Muscle of back (tissue), 3 donors: ENCODE measurements at regions not wholly inside any gene's neighbourhood (a gene's known extent, or its start where the extent isn't known, plus 50 kb on each side); places are given as distances from the start of the nearest gene placed in this dataset.
A peak's percentile ranks its signal among the peaks of the same experiment; 100 is the strongest.
"Not testable (repeated sequence)": the region's sequence is repeated elsewhere in the genome, so short reads cannot be mapped to it uniquely, and the experiment has no call there.

Experiments
- DNase-seq, 3 donors: peaks; one replicate each; pipeline versions ENCODE4 v3.0.0 to v3.0.0-alpha.2; 2013

DNA sequence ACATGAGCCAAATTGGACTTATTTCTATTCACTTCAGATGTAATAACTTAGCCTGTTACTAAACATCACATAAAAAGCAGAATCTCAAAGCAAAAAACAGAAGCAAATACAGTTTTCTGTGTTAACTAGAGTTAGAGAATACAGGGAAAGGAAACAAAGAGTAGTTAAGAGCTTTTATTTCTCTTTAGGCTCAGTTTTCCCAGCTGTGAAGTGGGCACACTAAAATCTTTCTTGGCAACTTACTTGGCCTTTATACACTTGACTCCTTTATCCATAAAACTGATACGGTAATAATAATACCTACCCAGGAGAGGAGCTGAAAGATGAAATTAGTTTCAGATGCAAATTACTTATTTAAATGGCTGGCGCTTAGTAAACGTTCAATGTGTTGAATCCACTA lies 132.8 kb upstream of the SPATS2L start:
- DNase-seq: no peak

DNA sequence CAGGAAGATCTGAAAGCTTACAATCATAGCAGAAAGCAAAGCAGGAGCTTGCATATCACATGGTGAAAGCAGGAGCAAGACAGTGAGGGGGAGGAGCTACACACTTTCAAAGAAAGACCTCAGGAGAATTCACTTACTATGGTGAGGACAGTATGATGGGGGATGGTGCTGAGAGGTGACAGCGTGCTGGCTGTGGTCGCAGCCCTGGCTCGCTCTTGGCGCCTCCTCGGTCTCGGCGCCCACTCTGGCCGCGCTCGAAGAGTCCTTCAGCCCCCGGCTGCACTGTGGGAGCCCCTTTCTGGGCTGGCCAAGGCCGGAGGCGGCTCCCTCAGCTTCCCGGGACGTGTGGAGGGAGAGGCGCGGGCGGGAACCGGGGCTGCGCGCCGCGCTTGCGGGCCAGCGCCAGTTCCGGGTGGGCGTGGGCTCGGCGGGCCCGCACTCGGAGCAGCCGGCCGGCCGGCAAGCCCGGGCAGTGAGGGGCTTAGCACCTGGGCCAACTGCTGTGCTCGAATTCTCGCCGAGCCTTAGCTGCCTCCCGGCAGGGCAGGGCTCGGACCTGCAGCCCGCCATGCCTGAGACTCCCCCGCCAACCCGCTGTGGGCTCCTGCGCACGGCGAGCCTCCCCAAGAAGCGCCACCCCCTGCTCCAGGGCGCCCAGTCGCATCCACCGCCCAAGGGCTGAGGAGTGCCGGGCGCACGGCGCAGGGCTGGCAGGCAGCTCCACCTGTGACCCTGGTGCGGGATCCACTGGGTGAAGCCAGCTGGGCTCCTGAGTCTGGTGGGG lies 131.9 kb upstream of the SPATS2L start:
- no peak for DNase-seq

DNA sequence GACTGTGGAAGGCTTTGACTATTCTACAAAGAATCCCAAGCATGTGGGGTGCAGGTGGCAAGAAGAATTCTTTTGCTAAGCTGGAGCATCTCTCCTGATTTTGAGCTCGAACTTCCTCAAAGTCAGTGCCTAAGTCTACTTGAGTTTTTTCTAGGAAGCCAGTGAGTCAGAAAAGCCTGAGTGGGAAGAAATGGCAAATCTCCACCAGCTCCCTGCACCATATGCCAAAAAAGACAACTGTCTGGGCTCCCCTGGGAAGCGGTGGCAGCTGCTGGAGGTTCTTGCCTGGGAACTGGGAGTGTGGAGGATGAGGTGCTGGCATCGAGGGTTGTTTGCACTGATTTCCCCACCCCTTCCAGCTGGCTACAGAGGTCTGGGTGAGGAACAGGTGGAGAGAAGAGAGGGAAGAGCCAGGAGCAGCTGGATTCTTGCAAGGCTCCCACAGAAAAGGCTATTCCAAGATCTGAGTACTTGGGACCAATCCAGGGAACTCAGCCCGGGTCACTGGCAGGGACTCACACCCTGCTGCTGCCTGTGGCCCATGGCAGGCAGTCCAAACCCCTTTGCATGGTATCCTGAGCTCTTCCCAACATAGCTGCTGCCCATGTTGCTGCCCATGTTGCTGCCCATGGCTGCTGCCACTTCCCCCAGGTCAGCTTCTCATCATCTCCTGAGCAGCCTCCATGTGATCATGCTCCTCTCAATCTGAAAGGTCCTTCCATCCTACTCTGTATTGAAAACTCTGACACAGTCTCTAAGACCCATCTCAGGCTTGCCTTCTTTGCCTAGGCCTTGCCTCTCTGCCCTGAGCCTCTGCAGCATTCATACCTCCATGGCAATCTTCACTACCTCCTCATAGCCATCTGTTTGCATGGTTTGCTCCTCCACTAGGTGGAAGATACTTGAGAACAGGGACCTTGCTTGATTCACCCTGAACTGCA lies 128.3 kb upstream of the SPATS2L start:
- peak; percentile 78 to 90 (median 84) for DNase-seq

DNA sequence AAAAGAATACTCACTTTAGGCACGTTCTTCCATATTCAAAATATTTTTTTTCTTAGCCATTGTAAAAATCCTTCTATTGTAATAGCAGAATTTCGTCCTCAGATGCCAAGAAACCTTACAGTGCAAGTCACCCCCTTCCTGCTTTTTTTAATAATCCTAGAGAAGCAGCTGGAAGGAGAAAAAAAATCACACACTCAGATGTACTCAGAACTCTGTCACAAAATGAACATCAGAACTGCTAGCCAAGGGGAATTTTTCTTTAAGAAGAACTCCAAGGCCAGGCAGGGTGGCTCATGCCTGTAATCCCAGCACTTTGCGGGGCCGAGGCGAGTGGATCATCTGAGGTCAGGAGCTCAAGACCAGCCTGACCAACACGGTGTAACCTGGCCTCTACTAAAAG lies 127.3 kb upstream of the SPATS2L start:
- peak in 1 of 3 donors; percentile 59 for DNase-seq

DNA sequence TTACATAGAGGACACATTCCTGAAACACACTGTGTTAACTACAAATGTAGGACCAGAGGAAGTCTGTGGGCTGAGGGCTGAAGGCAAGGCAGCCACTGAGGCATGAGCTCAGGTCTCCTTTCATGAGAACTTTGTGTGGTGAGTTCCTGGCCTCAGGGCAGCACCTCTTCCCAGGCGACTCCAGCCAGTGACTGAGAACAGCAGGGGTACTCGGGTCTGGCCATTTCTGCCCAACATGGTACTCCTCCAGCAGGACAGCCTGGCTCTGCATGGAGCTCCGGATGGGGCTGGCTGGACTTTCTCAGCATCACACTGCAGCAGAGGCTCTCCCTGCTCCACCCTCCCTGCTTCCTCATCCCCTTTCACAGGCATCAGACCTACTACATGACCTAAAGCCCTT lies 125.5 kb upstream of the SPATS2L start:
- DNase-seq: no peak

- no peak for DNase-seq
These were observed 124.7 kb upstream of the SPATS2L start for GRCh38 chr2:200181755-200182154.

- DNase-seq: no peak
These were observed 121.5 kb upstream of the SPATS2L start for GRCh38 chr2:200184748-200185627.

DNA sequence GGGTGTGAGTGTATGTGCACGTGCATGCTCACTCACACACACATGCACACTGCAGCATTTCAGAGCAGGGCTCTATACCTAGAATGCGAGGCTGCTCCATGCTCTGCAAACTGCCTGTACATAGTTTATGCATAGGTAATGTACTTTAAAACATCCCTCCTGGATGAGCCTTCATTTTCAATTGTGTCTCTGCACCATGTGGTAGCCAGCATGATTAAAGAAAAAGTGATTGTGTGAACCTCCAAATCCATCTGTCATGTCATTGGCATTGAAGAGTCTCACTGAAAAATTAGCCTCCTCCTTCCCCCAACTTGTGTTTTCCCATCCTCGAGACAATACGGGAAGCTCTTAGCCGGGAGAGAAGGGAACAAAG lies 120.9 kb upstream of the SPATS2L start:
- DNase-seq: peak in 1 of 3 donors; percentile 22

DNA sequence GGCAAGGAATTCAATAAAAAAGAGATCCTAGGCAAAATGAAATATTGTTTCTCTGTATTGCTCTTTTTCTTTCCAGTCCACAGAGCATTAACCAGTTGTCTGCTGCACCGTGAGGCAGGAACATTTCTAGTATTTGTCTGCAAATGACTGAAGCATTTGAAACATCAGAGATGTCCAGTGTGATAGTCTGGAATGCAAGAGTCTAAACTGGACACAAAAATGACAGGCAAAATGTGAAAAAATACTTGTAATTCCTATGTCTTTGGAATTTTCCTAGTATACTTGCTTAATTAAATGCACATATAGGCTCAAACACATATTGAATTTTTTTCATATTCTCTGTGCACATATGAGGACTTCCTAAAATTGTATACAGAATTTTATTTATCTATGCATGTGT lies 120.5 kb upstream of the SPATS2L start:
- DNase-seq: no peak

GRCh38 chr2:200188876-200189275 lies 117.6 kb upstream of the SPATS2L start:
- DNase-seq: no peak

- DNase-seq: no peak
These were observed 116.5 kb upstream of the SPATS2L start for GRCh38 chr2:200189964-200190363.

- no peak for DNase-seq
These were observed 113.2 kb upstream of the SPATS2L start for GRCh38 chr2:200193331-200193730.

- no peak for DNase-seq
These were observed 112.7 kb upstream of the SPATS2L start for GRCh38 chr2:200193791-200194190.

GRCh38 chr2:200194746-200195145 lies 111.7 kb upstream of the SPATS2L start:
- no peak for DNase-seq

DNA sequence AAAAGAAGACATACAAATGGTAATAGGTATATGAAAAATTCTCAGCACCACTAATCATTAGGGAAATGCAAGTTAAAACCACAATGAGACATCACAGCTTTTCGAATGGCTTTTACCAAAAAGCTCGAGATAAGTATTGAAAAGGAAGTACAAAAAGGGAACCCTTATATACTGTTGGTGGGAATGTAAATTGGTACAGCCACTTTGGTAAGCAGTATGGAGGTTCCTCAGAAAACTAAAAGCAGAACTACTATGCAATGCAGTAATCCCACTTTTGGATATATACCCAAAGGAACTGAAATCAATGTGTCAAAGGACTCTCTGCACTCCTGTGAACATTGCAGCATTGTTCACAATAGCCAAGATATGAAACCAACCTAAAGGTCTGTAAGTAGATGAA lies 107.5 kb upstream of the SPATS2L start:
- no peak for DNase-seq

GRCh38 chr2:200199576-200200263 lies 106.8 kb upstream of the SPATS2L start:
- no peak for DNase-seq

- DNase-seq: not testable (repeated sequence)
These were observed 104.7 kb upstream of the SPATS2L start for GRCh38 chr2:200201839-200202238.

- DNase-seq: no peak
These were observed 103.1 kb upstream of the SPATS2L start for GRCh38 chr2:200203381-200203827.

DNA sequence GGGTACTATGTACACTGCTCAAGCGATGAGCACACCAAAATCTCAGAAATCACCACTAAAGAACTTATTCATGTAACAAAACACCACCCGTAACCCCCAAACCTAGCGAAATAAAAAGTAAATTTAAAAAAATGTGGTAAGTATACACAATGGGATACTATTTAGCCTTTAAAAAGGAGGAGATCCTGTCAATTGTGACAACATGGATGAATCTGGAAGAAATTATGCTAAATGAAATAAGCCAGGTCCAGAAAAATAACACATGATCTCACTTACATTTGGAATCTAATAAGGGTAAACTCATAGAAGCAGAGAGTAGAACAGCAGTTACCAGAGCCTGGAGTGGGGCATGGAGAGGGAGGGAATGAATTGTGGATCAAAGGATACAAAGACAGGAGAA lies 98.5 kb upstream of the SPATS2L start:
- no peak for DNase-seq

GRCh38 chr2:200209030-200209429 lies 97.5 kb upstream of the SPATS2L start:
- DNase-seq: no peak

DNA sequence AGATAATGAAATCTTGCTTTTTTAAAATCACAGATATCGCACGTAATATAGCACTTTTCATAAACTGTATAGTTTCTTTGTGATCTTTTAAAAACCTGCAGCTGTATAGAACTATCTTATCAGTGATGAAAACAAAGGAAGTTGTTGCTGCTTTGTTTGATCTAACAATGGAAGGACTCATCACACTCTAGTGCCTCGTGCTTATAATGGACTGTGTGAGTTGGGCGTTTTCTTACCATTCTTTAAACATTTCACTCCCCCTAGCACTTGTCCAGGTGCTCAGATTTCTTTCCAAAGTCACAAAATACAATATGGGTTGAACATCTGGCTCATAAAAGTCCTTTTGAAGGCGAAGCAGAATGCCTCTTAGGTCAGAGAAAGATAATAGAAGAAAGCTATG lies 94.8 kb upstream of the SPATS2L start:
- DNase-seq: no peak
